SK-N-DZ (cell line): ENCODE measurements at regions not wholly inside any gene's neighbourhood (a gene's known extent, or its start where the extent isn't known, plus 50 kb on each side); places are given as distances from the start of the nearest gene placed in this dataset.

Source experiments
- DNase-seq: peaks from one replicate; pipeline ENCODE4 v3.0.0-alpha.2; 2015; ENCODE audit warnings: low spot score

GRCh38 chr14:97390096-97390724, 593.0 kb downstream of the VRK1 start:
- no peak for DNase-seq

GRCh38 chr14:97393244-97393643, 596.1 kb downstream of the VRK1 start:
- no peak for DNase-seq

- no peak for DNase-seq
Measured at GRCh38 chr14:97395068-97395467, 597.9 kb downstream of the VRK1 start.

GRCh38 chr14:97401714-97402113, 604.5 kb downstream of the VRK1 start:
- DNase-seq: no peak

GRCh38 chr14:97402279-97402678, 605.1 kb downstream of the VRK1 start:
- no peak for DNase-seq

- DNase-seq: no peak
Measured at GRCh38 chr14:97407701-97408407, 610.7 kb downstream of the VRK1 start.

- no peak for DNase-seq
Measured at GRCh38 chr14:97408503-97408902, 611.3 kb downstream of the VRK1 start.

- DNase-seq: no peak
Measured at GRCh38 chr14:97408937-97409815, 612.0 kb downstream of the VRK1 start.

- no peak for DNase-seq
Measured at GRCh38 chr14:97410667-97411620, 613.8 kb downstream of the VRK1 start.

GRCh38 chr14:97411938-97412612, 614.9 kb downstream of the VRK1 start:
- DNase-seq: no peak

GRCh38 chr14:97413022-97413539, 615.9 kb downstream of the VRK1 start:
- DNase-seq: no peak

GRCh38 chr14:97413966-97414717, 617.0 kb downstream of the VRK1 start:
- no peak for DNase-seq

- DNase-seq: no peak
Measured at GRCh38 chr14:97414718-97415098, 617.5 kb downstream of the VRK1 start.

GRCh38 chr14:97415907-97416306, 618.7 kb downstream of the VRK1 start:
- no peak for DNase-seq

- no peak for DNase-seq
Measured at GRCh38 chr14:97416550-97416949, 619.4 kb downstream of the VRK1 start.

GRCh38 chr14:97417331-97417730, 620.1 kb downstream of the VRK1 start:
- no peak for DNase-seq

GRCh38 chr14:97420211-97420610, 623.0 kb downstream of the VRK1 start:
- DNase-seq: no peak

GRCh38 chr14:97426776-97427175, 629.6 kb downstream of the VRK1 start:
- DNase-seq: no peak

GRCh38 chr14:97428808-97429440, 631.7 kb downstream of the VRK1 start:
- DNase-seq: no peak
